ENCODE measurements at regions not wholly inside any gene's neighbourhood (a gene's known extent, or its start where the extent isn't known, plus 50 kb on each side); places are given as distances from the start of the nearest gene placed in this dataset.

- DNase-seq: no peak
Observed at GRCh38 chr10:83809001-83809400, 330.3 kb upstream of the GHITM start.

DNA sequence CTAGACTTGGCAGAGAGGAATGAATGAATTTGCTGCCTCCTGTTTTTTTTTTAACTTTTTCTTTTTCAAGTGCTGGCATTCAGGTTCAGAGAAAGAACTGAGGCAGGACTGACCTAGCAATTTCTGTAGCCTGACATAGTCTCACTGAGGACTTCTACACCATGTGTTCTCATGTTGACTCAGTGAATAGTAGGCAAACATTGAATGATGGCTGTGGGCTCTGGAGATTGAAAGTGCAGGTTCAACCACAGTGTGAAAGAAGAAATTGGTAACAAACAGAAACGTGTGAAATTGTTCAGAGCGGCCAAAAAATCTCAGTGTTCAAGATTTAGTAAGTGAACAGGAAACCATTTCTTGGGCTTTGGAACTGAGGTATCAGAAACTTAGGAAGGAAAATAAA, 322.4 kb upstream of the GHITM start:
- no peak for DNase-seq

GRCh38 chr10:83817797-83818196, 321.5 kb upstream of the GHITM start:
- DNase-seq: no peak

GRCh38 chr10:83819609-83820008, 319.7 kb upstream of the GHITM start:
- DNase-seq: no peak

- DNase-seq: no peak
Observed at GRCh38 chr10:83820033-83820432, 319.3 kb upstream of the GHITM start.

- DNase-seq: no peak
Observed at GRCh38 chr10:83824099-83824498, 315.2 kb upstream of the GHITM start.

DNA sequence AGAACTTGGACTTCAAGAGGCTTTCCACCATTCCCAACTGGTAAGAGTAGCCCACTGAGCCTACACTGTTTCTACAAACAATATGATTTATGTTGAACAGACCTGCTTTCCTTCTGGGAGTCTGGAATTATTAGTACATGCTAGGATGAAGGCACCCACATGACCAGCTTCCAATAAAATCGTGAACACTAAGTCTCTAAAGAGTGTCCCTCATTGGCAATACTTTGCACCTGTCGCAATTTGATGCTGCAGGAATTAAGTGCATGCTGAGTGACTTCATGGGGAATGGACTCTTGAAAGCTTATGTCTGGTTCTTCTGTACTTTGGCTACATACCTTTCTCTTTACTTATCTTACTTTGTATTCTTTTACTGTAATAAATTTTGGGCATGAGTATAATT, 305.2 kb upstream of the GHITM start:
- DNase-seq: no peak

- DNase-seq: no peak
Observed at GRCh38 chr10:83835945-83836745, 303.2 kb upstream of the GHITM start.

- no peak for DNase-seq
Observed at GRCh38 chr10:83848677-83849076, 290.6 kb upstream of the GHITM start.

DNA sequence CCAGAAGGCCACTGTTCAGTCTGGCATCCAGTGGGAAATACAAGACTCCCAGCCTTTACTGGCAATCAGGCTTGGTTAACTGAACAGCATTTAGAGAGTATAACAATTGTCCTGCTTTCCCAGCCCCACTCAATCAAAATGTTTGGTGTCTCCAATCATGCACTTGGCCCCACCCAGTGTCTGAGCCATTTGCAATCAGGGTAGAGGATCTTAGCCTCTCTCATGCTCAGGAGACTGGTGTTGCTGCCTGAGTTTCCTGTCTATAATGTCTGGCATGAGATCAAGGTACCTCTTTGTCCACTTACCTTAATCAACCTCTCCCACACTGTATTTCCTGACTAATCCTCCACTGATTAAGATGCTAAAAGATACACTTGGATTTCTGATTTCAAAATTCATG, 290.2 kb upstream of the GHITM start:
- DNase-seq: no peak

DNA sequence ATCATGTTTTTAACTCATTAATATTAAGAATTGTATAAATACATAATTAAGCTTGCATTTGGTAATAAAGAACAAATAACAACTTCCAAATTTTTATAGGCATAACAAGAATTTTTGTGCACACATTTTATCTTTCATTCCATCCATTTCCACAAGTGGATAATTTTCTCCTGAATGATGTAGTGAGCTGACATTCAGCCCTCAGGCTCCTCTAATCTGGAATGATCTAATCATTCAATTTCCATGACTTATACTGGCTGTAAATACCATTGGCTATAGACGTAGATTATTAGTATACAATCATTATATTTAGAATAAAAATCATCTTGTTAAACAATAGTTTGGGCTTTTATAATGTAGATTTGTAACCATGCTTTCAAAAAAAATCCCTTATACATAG, 287.2 kb upstream of the GHITM start:
- no peak for DNase-seq

- DNase-seq: no peak
Observed at GRCh38 chr10:83862723-83863122, 276.6 kb upstream of the GHITM start.

DNA sequence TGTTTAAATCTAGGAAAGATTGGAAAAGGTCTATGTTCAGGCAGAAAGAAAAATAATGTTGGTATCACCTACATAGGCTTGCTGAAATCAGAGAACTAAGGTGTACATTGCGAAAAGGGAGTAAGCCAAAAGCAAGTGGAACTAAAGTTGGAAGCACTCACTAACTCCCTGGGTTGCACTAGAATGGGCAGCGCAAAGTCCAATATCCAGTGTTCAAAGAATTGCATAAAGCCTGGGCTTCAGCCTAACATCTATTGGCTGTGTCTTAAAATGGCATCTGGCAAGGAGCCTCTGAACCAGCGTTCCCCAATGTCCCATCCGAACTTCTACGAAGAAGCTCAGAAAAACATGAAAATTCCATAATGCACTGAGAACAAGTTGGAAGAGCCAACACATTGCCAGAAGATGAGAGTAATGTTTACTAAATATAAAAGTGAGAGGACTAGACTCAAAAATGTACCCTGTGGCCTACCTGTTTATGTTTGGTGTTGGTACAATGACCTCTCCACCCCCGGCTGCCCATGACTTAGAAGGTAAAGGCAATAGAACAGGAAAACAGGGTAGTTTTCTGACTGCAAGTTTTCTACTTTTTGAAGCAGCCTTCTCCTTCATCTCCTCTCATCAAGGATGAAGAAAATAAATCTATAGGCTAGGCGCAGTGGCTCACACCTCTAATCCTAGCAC, 275.9 kb upstream of the GHITM start:
- DNase-seq: no peak

DNA sequence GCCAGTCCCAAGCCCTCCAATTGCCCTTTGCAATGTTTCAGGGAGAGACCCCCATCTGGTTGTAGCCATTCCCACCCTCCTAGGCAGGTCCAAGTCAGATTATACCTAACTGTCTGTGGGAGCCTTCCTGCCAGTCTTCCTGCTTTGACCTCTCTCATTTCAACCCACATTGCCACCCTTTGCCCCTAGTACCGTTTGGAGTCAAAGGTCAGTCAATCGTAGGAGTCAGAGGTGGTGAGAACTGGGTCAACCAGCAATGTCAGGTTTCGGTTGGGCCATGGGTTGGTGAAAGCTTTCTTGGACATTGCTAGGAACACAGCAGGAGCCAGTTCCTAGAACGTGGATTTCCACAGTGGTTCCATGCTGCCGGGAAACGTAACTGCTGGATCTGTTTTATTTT, 269.4 kb upstream of the GHITM start:
- no peak for DNase-seq

DNA sequence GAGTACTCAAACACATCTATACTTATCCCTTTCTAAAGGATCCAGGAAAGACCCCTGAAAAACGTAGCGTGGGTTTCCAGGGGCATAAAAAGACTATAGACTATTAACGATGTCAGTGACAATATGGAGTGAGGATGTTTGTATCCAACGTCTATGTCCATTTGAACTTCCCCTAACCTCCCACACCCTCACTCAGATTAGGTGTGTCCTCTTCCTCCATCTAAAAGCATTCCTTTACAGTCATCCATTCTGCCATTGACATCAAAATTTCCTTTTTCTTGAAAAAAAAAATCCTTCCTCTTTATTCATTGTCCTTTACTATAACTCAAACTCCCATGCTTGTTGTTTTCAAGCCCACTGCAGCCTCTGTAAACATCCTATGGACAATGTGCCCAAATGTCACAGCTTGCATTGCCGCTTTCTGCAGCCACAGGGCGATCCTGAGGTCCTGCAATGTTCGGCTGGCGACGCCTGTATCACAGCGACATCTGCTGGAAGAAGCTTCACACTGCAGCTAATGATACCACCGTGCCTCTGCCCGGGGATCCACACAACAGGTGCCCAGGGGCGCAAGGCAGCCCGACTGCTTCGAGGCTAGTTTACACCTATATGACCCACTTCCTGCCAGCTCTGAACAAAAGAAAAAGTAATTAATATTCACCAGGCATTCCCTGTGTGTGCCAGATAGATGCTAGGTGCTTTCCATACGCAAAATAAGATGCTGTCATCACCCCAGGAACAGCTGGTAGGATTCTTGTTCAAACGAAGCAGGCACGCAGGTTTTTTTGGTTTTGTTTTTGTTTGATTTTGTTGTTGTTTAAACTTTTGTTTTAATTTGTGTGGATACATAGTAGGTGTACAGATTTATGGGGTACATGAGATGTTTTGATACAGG, 267.9 kb upstream of the GHITM start:
- DNase-seq: peak; percentile 51

DNA sequence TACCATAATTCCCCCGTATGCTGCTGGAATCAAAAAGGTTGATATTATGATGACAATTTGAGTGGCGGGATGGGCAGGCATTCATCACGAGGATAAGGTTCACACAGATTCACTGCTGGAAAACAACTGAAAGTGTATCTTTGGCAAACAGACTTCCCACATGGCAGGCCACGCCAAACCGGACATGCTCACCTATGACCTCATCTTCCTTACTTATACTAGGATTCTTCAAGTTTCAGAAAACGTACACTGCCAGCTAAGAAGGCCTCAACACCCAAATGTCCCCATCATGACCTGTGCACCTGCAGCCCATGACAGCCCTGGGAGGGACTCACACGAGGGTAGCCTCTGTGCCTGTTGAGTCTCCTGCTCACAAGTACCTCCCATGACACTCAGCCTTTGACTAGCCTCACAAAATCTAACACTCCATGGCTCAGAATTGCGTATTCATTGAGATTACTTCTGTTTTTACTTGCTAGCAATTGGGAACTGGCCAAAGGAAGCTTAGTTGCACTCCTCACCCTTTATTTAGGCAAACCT, 259.0 kb upstream of the GHITM start:
- DNase-seq: no peak

GRCh38 chr10:83881661-83882060, 257.6 kb upstream of the GHITM start:
- no peak for DNase-seq

DNA sequence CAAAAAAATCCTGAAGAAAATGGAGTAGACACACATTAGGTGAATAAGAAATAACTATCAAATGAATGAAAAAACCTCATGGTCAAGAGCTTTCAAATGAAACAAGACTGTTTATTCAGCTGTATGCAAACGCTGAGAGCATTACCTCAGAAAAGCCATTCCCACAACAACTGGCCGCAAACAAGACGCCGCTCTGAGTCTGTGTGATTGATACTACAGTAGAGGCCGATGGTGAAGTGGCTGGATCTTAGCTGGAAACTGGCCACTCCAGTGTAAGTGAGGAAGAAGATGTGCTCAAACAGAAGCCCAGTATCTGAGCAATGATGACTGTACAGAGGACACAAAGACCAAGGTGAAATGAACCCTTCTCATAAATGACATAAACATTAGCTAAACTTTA, 252.4 kb upstream of the GHITM start:
- no peak for DNase-seq

GRCh38 chr10:83892737-83893136, 246.6 kb upstream of the GHITM start:
- no peak for DNase-seq

DNA sequence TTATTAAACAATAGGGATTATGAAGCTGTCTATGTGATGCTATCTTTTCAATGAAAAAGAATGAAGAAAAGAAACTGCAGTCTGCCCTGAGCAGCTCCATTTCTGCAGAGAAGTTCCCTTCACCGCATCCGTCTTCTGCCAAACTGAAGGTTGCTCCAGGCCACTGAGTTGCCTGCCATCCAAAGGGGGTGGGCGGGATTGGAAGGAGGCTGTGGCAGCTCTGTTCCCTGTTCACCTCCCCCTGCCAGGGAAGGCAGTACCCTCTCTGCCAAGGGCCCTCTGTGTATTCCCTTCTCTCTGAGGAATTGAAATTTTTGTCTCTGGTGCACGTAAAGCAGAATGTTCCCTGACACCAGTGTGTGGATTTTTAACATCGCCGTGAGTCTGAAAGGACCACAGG, 243.1 kb upstream of the GHITM start:
- DNase-seq: no peak

GRCh38 chr10:83897626-83898025, 241.7 kb upstream of the GHITM start:
- DNase-seq: no peak

GRCh38 chr10:83908506-83908905, 230.8 kb upstream of the GHITM start:
- no peak for DNase-seq

DNA sequence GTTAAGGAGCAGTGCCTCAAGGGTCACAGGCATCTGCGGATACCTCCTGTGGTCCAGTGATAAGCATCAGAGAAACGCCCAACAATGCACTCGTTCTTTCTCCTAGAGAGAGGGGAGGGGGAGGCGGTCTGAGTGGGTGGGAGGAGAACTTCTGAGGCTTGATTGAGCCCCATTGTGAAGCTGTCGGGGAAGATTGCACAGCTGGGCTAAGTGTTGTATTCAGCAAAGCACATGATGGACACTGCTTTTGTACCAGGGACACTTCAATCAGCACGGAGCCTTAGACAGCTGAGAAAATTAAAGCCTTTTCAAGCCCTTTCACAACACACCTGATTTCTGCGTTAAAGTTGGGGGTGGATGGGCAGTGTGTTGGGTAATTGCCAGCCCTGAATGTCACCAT, 230.3 kb upstream of the GHITM start:
- DNase-seq: no peak

Data from NCI-H1048 (cell line).